Cardiac muscle cell (in vitro differentiated cells and primary cell): ENCODE measurements at regions not wholly inside any gene's neighbourhood (a gene's known extent, or its start where the extent isn't known, plus 50 kb on each side); places are given as distances from the start of the nearest gene placed in this dataset.

Experiments used
- DNase-seq, 2 donors: peaks; one replicate each; pipeline versions ENCODE4 v3.0.0 to v3.0.0-alpha.2; 2010 to 2017; ENCODE audit warnings: low read depth in 1 of 2, low spot score in 1 of 2
- H3K27ac ChIP-seq: fragments of 200-600 bp; sonication (generic); 2 replicates; pipeline ENCODE4 v1.5.1; 2016
- H3K27me3 ChIP-seq: fragments of 200-600 bp; sonication (generic); 2 replicates; pipeline ENCODE4 v1.6.0; 2016; ENCODE audit warnings: control low read depth
- H3K36me3 ChIP-seq: fragments of 200-600 bp; sonication (generic); 2 replicates; pipeline ENCODE4 v1.5.1; 2016; ENCODE audit warnings: control low read depth
- H3K4me1 ChIP-seq: fragments of 200-600 bp; sonication (generic); 2 replicates; pipeline ENCODE4 v1.8.1; 2017; ENCODE audit warnings: low read depth, mild to moderate bottlenecking, mixed run types
- H3K4me3 ChIP-seq: fragments of 200-600 bp; sonication (generic); 2 replicates; pipeline ENCODE4 v1.5.1; 2016; ENCODE audit warnings: mild to moderate bottlenecking
- H3K9me3 ChIP-seq: fragments of 200-600 bp; sonication (generic); 2 replicates; pipeline ENCODE4 v1.5.1; 2017; ENCODE audit warnings: low read depth, mild to moderate bottlenecking, control low read depth
- CTCF ChIP-seq: IDR thresholded peaks from 2 replicates; pipeline ENCODE4 v1.5.1; 2012; ENCODE audit warnings: low read depth, mild to moderate bottlenecking, low read length

- no peaks in the 10 kb centered on the region for H3K36me3 ChIP-seq
- peak in 1 of 2 donors; percentile 25 for DNase-seq
- no peaks in the 10 kb centered on the region for H3K9me3 ChIP-seq
- no peaks in the 10 kb centered on the region for H3K27me3 ChIP-seq
- H3K4me1 ChIP-seq = no peaks in the 10 kb centered on the region
- H3K27ac ChIP-seq = no peak overlapping the region
- no peak for TF ChIP-seq CTCF
- H3K4me3 ChIP-seq = no peak overlapping the region
Measured at GRCh38 chr18:67733088-67733487, 216.6 kb upstream of the DSEL start.

- no peak for TF ChIP-seq CTCF
- Histone ChIP-seq H3K27ac (no peak overlapping the region), H3K27me3 (no peaks in the 10 kb centered on the region), H3K36me3 (no peaks in the 10 kb centered on the region), H3K9me3 (no peaks in the 10 kb centered on the region), H3K4me1 (no peaks in the 10 kb centered on the region), H3K4me3 (no peak overlapping the region)
- no peak for DNase-seq
Measured at GRCh38 chr18:67731851-67732250, 215.3 kb upstream of the DSEL start.

- no peak overlapping the region for H3K4me3 ChIP-seq
- no peaks in the 10 kb centered on the region for H3K27me3 ChIP-seq
- H3K9me3 ChIP-seq = no peaks in the 10 kb centered on the region
- DNase-seq = peak in 1 of 2 donors; percentile 8
- TF ChIP-seq CTCF = no peak
- no peak overlapping the region for H3K27ac ChIP-seq
- H3K4me1 ChIP-seq = no peaks in the 10 kb centered on the region
- H3K36me3 ChIP-seq = no peaks in the 10 kb centered on the region
Measured at GRCh38 chr18:67730886-67731285, 214.4 kb upstream of the DSEL start.

- Histone ChIP-seq H3K27me3 (no peaks in the 10 kb centered on the region), H3K27ac (no peak overlapping the region), H3K4me3 (no peak overlapping the region), H3K4me1 (no peaks in the 10 kb centered on the region), H3K9me3 (no peaks in the 10 kb centered on the region), H3K36me3 (no peaks in the 10 kb centered on the region)
- DNase-seq = no peak
- TF ChIP-seq CTCF = no peak
Measured at GRCh38 chr18:67728364-67728763, 211.8 kb upstream of the DSEL start.

- Histone ChIP-seq H3K27ac (no peak overlapping the region), H3K9me3 (no peaks in the 10 kb centered on the region), H3K27me3 (no peaks in the 10 kb centered on the region), H3K4me3 (no peak overlapping the region), H3K4me1 (no peaks in the 10 kb centered on the region), H3K36me3 (no peaks in the 10 kb centered on the region)
- TF ChIP-seq CTCF = no peak
- no peak for DNase-seq
Measured at GRCh38 chr18:67726882-67727281, 210.4 kb upstream of the DSEL start.

- Histone ChIP-seq H3K27me3 (no peaks in the 10 kb centered on the region), H3K36me3 (no peaks in the 10 kb centered on the region), H3K9me3 (no peaks in the 10 kb centered on the region), H3K27ac (no peak overlapping the region), H3K4me3 (no peak overlapping the region), H3K4me1 (no peaks in the 10 kb centered on the region)
- DNase-seq = no peak
- no peak for TF ChIP-seq CTCF
Measured at GRCh38 chr18:67717800-67718199, 201.3 kb upstream of the DSEL start.
